ENCODE measurements at regions not wholly inside any gene's neighbourhood (a gene's known extent, or its start where the extent isn't known, plus 50 kb on each side); places are given as distances from the start of the nearest gene placed in this dataset.

DNA sequence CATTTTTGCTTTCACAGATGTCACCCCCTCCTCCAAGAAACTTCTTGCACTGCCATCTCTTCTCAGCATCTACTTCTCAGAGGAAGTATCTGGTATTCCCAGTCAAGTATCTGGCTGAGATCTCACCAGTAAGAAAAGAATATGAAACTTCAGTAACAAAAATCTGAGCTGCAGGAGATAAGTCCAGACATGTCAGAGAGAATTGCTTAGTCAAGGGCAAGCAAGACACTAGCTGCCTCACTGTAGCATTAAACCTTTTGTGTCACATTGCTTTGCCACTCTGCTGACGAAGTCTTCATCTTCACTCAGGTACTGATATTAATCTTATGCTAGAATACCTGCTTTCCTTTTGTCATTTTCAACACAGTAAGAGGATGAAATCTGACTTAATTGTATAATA, 70.6 kb upstream of the ZC3H12C start:
- no peak for DNase-seq (ENCODE audit: low read depth, low spot score)

DNA sequence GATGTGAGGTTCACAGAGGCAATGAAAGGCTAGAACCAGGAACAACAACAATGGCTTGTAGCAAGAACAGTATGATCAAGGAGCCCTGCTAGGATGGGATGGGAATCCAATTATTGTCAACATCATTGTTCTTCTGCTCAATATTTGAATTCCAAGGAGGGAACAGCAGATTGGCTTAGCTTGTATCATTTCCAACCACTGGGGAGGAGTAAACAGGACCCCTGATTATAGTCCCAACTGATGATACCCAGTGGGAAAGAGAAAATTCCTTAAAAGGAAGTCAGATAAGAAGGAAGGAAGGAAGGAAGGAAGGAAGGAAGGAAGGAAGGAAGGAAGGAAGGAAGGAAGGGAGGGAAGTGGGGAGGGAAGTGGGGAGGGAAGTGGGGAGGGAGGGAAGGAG, 69.5 kb upstream of the ZC3H12C start:
- DNase-seq (ENCODE audit: low read depth, low spot score): no peak

DNA sequence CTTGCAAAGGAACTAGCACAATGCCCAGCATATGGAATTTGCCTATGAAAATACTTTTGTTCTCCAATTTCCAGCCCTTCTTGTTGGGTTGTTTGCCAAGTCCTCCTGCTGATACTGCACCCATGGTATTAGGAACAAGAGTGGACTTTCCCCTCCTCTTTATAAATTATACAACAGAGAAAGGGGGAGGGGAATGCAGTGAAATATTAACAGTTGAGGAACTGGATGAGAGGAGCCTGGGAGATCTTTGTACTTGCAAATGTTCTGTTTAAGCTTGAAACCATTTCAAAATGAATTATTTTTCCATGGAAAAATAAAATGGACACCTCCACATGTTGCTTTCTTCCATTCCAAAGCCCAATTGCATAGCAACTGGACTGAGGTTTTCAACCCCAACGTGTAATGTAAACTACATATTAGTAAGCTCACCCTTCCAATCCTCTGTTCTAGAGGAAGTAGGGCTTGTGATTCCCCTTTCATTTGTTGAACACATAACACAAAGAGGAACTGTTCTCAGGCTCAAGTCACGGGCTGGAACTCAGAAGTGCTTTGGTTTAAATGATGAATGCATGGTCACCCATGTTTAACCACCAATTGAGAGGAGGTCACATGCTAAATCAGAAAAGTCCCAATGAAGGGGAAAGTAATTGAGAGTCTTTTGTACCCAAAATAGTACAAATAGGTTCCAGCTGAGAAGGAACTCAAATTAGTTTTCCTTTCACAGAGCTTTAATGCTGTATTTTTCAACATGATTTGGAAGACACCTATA, 66.2 kb upstream of the ZC3H12C start:
- DNase-seq (ENCODE audit: low read depth, low spot score): no peak

DNA sequence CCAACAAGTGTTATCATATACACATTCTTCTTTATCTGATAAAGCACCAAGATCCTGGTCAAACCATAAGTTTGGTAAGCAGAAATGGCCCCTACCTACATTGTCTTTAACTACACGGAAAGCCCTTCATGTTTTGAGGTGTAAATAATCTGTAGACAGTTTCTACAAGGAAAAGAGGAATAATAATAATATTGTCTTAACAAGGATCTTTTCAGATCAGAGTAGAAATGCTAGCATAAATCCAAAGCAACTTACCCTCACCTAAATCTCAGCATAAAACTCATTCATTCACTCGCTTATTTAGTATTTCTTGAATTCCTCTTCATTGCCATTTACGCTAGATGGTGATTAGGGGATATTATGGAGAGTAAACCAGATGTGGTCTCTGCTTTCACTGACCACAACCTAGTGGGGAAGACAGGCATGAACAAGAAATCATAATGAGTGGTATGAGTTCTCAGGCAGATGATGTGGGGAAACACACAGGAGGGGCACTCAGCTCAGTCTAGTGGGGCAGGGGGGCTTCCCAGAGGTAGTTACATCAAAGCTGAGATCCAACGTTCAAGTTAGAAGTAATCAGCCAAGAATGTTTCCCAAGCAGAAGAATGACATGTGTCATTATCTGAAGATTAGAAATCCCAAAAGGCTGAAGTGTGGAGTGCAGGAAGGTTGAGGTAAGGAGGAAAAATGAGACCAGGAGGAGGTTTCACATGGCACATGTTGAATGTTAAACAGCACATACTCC, 65.4 kb upstream of the ZC3H12C start:
- DNase-seq (ENCODE audit: low read depth, low spot score): no peak

DNA sequence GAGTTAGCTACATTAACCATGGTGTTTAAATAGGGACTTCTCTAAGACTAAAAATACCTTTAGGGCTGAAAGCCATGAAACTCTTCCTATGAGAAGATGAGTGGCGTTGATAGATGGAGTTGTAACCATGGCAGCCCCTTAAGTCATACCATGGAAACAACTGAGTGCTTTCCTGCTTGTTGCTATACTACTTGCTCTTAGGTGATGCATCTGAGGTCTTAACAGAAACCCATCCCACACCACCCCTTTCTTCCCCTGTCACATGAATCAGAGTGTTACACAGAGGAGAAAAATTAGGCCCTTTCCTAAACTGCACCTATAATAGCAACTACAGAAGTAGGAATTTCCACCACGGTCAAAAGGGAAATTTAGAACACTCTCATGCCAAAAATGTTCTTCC, 64.3 kb upstream of the ZC3H12C start:
- DNase-seq (ENCODE audit: low read depth, low spot score): no peak

DNA sequence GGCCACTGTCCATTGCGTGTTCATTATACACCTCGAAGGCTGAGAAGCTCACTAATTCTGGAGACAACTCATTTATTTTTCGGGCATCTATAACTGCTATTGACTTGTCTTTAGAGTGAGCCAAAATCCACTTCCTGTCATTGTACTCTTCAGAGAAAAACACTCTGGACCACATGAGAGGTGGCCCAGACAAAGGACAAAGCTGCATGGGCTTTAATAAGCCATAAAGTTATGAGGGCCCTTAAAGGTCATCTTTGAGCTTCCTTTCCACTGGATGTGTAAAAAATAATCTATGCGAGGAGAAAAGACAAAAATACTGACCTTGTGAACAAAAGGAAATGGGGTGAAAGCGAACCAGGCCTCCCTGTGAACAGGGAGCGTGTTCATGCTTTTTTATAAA, 63.5 kb upstream of the ZC3H12C start:
- DNase-seq (ENCODE audit: low read depth, low spot score): no peak

DNA sequence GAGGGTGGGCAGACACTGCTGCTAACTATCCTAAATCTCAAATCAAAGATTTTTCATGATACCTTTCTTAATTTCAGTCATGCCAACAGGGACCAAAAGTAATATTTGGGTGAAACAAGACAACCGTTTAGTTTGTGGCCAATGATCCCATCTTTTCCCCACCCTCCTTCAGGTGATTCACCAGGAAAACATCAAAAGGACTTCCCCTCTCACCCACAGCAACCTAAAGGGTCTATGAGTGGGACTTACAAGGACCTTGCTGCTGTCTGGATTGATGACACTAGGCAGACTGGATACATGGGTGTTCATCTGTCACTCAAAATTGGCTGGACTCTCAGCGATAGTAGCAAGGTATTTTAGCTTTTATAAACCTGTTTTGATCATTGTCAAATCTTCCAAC, 62.0 kb upstream of the ZC3H12C start:
- DNase-seq (ENCODE audit: low read depth, low spot score): no peak

DNA sequence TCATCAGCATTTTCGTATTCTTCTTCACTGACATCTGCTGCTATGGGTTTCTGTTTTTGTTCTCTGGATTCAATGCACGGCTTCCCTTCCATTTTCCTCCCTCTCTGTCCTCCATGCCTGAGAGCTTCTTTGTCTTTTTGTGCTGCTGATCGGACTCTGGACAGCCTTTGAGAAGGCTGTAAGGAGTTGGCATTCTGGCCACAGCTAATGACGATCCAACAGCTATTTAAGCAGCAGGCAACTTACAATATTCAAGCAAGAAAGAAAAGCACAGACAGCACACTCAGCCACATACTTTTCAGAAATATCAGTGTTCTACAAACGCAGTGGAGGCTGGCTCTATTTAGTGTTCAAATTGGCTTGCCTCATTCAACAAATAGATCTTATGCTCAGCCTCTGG, 60.9 kb upstream of the ZC3H12C start:
- DNase-seq (ENCODE audit: low read depth, low spot score): no peak

GRCh38 chr11:110032957-110033570, 60.1 kb upstream of the ZC3H12C start:
- DNase-seq (ENCODE audit: low read depth, low spot score): no peak

DNA sequence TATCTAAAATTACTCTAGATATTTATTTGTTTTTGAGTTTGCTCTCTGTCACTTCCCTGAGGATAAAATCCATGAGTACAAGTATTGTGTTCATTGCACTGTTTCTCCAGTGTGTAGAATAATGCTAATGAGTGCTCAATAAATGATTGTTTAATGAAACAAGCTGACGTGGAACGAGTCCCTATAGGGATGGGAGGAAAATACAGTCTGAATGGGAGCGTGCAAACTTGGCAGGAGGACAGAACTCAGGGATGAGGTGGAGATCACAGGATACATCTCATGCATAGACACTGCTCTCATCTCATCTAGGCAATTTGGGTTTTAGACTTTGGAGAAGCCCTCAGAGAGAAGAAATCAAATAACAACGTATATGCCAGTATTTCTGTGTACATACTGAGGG, 58.4 kb upstream of the ZC3H12C start:
- DNase-seq (ENCODE audit: low read depth, low spot score): no peak

DNA sequence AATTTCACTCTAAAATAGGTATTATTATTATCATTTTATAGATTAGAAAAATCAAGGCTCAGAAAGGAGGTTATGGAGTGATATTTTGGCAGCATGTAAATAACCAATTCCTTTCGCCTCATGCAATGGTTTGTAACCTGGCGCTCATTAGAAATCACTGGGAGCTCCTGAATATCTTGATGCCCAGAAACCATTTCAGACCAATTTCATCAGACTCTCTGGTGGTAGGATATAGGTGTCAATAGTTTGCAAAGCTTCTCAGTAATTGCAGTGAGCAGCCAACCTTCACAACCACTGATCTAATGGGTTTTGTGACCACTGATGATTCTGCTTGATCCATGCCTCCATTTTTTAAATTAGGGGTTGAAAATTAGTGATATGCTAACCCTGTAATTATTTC, 57.8 kb upstream of the ZC3H12C start:
- no peak for DNase-seq (ENCODE audit: low read depth, low spot score)

GRCh38 chr11:110038201-110038600, 55.0 kb upstream of the ZC3H12C start:
- no peak for DNase-seq (ENCODE audit: low read depth, low spot score)

Data from iPS DF 19.7 (cell line).